ENCODE measurements at regions not wholly inside any gene's neighbourhood (a gene's known extent, or its start where the extent isn't known, plus 50 kb on each side); places are given as distances from the start of the nearest gene placed in this dataset.
"Not testable (repeated sequence)": the region's sequence is repeated elsewhere in the genome, so short reads cannot be mapped to it uniquely, and the experiment has no call there.

DNA sequence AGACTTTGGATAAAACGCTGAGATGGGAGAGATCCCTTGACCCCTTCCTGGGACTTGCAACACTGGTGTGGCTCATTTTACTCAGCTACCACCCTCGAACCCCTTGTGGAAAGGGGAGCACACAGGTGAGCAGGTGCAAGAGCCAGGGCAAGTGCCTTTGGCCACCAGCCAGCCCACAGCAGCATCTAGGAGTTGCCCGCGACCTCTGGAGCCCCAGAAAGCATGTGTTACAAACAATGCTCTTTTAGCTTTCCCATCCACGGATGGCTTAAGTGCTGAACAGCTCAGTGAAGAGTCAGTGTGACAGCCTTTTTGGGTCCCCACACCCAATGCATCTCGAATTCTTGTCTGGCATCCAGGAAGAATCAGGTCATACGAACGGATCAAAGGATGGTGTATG lies 197.8 kb downstream of the MEMO1 start:
- no peak for DNase-seq (ENCODE audit: low spot score)

DNA sequence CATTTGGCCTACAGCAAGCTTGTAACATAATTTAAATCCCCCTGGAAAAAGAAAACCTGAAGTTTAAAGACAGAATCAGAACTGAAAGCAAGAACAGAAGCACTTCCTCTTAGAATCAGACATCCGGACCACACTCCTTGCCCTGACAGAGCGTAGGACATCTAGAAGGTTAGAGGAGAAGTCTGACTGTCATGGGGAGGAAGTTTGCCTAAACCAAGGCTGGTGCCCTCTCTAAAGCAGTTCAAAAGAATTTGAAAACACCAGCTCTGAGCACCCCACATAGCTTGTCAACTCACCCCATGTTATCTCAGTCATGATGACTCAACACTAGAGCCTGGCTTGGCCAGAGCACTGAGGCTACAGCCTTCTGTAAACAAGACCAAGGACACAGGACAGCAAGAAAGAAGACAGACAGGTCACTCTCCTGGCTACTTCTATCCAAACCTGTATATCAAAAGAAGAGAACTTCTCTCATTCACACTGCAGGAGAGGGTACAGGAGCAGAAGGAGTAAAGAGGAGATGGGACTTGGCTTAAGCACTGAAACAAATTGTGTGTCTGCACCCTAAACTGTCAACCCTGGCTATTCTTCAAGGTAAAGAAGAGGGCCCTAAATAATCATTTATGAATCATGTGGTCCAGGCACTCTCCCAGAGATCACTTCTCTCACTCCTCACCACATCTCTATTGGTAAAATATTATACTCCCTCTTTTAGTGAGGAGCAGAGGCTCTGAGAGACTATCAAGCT lies 198.6 kb downstream of the MEMO1 start:
- DNase-seq (ENCODE audit: low spot score): no peak

DNA sequence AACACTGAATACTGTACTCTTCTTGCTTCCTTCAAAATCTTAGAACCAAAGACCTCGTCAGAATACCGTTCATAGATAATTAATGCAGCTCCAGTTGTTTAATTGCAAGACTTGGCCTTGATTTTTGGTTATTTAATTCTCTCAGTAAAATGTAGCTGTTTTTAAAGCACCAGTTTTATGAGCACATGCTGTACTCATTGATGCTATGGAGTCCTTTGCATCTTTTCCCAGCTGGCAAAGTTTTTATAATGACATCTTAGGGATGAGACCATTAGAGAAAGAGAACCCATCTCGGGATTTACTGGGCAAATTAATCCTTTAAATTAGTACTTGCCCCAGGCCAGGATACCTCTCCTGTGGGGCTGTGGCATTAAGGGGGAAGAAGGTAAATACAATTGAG lies 199.3 kb downstream of the MEMO1 start:
- DNase-seq (ENCODE audit: low spot score): no peak

DNA sequence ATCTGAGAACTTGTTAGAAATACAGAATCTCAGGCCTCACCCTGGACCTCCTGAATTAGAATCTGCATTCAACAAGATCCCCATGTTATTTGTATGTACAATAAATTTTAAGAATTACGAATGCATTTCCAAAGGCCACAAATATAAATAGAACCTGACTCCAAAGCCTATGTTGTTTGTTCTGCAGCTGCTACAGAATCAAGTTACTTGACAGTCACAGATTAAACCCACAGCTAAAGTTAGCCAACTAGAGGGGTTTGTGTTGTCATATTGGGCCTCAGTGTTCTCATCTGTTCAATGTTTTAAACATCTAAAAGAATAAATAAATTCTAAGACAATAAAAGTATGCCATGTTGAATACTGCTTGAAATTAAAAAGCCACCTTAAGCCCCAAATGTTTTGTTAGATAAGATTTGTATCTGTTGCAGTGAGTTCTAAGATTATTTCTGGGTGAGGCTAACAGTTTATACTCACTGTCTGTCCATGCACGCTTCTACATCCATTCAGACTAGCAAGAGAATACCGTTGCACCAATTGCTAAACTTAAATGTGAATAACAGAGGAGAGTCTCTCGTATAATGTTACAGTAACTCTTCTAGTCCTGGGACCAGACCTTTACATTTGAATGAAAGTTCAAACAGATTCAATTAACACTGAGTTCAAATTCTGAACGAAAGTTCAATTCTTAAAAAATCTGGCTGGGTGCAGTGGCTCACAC lies 200.4 kb downstream of the MEMO1 start:
- no peak for DNase-seq (ENCODE audit: low spot score)

DNA sequence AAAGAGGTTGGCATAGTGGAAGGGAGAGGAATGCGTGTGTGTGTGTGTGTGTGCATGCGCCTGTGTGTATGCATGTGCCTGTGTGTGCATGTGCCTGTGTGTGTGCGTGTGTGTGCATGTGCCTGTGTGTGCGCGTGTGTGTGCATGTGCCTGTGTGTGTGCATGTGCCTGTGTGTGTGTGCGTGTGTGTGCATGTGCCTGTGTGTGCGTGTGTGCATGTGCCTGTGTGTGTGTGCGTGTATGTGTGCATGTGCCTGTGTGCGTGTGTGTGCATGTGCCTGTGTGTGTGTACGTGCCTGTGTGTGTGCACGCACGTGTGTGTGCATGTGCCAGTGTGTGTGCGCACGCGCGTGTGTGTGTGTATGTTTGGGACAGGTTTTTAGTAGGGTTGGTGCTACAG lies 205.1 kb downstream of the MEMO1 start:
- no peak for DNase-seq (ENCODE audit: low spot score)

DNA sequence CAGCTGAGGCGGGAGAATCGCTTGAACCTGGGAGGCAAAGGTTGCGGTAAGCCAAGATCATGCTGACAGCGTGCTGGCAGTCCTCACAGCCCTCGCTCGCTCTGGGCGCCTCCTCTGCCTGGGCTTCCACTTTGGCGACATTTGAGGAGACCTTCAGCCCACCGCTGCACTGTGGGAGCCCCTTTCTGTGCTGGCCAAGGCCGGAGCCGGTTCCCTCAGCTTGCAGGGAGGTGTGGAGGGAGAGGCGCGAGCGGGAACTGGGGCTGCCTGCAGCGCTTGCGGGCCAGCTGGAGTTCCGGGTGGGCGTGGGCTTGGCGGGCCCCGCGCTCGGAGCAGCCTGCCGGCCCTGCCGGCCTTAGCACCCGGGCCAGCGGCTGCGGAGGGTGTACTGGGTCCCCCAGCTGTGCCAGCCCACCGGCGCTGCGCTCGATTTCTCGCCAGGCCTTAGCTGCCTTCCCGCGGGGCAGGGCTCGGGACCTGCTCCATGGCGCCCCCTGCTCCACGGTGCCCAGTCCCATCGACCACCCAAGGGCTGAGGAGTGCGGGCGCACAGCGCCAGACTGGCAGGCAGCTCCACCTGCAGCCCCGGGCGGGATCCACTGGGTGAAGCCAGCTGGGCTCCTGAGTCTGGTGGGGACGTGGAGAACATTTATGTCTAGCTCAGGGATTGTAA lies 207.2 kb downstream of the MEMO1 start:
- DNase-seq (ENCODE audit: low spot score): not testable (repeated sequence)

DNA sequence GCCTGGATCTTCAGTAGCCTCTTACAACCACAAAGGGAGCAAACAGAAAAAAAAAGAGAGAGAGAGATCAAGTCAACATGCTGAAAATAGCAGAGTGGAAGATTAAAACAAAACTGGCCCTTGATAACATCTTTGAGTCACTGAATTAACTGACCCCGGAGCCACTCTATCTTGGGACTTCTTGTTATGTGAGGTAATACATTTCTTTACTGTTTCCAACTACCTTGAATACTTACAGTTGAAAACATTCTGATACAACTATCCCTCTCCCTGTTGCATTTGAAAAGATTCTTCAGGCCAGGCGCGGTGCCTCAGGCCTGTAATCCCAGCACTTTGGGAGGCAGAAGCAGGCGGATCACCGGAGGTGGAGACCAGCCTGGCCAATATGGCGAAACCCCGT lies 208.1 kb downstream of the MEMO1 start:
- no peak for DNase-seq (ENCODE audit: low spot score)

DNA sequence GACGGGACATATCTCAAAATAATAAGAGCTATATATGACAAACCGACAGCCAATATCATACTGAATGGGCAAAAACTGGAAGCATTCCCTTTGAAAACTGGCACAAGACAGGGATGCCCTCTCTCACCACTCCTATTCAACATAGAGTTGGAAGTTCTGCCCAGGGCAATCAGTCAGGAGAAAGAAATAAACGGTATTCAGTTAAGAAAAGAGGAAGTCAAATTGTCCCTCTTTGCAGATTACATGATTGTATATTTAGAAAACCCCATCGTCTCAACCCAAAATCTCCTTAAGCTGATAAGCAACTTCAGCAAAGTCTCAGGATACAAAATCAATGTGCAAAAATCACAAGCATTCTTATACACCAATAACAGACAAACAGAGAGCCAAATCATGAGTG lies 211.5 kb downstream of the MEMO1 start:
- not testable (repeated sequence) for DNase-seq (ENCODE audit: low spot score)

DNA sequence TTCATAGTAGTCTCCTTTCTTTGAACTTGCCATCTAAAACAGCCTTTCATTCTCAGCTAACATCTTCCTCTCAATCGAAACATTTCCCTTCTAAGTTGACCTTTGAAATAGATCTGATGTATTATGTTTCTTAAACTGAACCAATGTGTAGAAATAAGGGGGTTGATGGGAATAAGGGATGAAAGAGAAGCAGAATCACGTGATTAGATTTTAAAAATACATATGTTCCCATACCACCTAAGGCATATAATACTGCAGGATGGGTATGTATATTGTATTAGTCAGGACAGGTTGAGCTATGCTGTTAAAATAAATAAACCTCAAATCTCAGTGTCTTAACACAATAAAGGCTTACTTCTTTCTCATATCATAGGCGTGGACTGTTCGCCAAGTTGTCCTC lies 207.5 kb upstream of the SRD5A2 start:
- no peak for DNase-seq (ENCODE audit: low spot score)

DNA sequence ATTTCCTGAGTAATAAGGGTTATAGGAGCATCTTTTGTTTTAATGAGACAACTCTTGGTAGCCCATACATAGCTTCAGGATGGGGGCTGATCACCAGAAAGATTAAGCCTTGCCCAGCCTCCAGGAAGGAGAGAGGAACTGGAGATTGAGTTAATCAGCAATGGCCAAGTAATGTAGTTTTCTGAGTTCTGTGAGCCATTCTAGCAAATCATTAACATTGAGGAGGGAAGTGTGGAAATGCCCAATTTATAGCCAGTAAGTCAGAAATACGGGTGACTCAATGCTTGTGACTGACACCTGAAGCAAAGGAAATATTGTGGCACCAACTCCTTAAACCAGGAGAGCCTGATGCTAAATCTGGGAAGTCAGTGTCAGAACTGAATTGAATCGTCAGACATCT lies 205.1 kb upstream of the SRD5A2 start:
- no peak for DNase-seq (ENCODE audit: low spot score)

DNA sequence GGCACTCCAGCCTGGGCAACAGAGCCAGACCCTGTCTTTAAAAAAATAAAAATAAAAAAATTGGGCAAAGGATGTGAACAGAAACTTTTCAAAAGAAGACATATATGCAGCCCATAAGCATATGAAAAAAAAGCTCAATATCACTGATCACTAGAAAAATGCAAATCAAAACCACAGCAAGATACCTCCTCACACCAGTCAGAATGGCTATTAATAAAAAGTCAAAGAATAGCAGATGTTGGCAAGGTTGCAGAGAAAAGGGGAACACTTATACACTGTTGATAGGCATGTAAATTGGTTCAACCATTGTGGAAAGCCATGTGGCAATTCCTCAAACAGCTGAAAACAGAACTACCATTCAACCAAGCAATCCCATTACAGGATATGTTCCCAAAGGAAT lies 204.1 kb upstream of the SRD5A2 start:
- no peak for DNase-seq (ENCODE audit: low spot score)

DNA sequence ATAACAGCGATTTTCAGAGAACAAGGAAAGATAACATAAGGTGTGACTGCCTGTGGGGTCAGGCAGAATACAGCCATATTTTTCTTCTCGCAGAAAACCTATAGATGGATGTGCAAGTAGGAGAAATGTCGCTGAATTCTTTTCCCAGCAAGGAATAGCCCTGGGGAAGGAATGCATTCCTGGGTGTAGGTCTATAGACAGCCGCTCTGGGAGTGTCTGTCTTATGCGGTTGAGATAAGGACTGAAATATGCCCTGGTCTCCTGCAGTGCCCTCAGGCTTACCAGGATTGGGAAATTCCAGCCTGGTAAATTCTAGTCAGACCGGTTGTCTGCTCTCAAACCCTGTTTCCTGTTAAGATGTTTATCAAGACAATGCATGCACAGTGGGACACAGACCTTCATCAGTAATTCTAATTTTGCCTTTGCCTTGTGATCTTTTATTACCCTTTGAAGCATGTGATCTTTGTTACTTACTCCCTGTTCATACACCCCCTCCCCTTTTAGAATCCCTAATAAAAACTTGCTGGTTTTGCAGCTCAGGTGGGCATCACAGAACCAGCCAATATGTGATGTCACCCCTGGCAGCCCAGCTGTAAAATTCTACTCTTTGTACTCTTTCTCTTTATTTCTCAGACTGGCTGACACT lies 202.8 kb upstream of the SRD5A2 start:
- DNase-seq (ENCODE audit: low spot score): not testable (repeated sequence)

DNA sequence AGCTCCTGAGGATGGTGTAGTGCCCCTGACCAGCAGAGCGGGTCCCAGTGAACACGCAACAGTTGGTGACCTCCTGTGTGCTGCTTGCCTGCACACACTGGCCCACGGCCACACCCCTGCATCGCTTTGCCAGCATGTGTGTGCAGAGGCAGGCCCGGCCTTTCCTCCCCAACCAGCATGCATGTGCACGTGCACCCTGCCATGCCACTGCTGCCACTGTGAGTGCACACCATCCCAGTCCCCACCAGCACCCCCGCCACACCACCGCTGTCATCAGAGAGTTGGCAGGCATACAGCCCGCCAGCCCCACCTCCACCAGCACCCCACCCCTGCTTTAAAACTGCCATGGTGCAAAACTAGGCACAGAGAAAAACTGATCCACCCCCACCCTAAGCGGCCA lies 197.4 kb upstream of the SRD5A2 start:
- DNase-seq (ENCODE audit: low spot score): no peak

DNA sequence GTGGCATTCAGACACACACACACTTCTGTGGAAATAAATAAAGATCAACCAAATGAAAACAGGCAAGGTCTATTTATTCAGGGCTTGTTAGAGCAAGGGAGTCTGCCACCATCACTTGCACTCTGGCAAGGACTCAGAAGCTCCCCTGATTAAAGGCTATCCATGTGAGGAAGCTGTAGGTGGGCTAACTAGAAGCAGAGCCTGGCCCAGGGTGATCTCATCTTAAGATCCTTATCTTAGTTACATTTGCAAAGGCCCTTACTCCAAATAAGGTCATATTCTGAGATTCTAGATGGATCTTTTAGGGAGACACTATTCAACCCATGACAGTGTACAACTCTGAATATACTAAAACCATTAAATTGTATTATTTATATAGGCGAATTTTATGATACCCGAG lies 190.0 kb upstream of the SRD5A2 start:
- DNase-seq (ENCODE audit: low spot score): no peak

DNA sequence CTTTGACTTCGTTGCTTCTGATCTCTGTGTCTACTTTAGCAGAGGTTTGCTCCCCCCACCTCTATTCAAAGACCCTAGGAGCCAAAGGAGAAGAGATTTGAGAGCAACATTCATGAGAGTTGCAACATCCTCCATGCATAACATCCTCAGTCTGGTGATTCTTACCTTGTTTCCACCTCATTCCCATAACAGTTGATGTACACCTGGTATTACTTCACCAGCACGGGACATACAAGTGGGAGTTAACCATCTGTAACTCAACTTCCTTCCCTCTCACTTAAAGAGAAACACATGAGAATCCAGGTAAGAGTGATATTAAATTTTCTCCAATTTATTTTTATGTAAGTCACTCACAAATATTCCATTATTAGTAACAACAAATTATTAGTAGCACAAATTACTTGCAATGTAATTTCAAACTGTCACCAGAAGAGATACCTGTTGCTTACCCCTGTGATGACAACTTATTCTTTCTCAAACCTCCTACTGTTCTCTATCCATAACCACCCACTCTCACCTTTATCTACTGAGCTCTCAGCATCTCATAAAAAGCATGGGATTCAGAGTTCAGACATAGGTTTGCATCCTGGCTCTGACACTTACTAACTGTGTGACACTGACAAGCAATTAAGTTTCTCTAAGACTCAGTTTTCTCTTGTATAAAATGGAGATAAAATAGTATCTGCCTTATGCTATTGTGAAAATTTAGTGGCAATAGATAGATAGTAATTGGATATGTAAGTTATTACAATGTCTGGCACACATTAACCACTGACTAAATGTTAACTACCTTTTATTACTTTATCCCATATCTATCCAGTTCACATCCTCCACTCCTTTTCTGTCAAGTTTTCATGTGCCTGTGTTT lies 184.6 kb upstream of the SRD5A2 start:
- DNase-seq (ENCODE audit: low spot score): no peak

DNA sequence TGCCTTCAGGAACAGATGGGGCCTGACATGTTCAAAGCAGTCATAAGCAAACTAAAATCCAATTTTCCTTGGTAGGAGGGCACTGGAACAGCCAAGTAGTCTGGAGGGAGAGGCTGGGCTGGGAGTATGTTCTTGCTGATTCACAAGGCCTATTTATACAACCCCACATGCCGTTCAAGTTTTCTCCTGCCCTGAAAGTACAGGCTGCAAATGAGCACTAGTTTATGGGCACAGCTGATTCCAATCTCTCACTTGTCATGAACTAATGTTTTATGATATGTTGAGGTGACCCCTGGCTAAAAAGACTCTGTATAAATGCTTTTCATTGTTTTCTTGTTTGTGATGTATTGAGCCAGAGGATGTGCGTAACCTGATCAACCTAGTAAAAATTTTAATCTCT lies 183.4 kb upstream of the SRD5A2 start:
- peak; percentile 56 for DNase-seq (ENCODE audit: low spot score)

DNA sequence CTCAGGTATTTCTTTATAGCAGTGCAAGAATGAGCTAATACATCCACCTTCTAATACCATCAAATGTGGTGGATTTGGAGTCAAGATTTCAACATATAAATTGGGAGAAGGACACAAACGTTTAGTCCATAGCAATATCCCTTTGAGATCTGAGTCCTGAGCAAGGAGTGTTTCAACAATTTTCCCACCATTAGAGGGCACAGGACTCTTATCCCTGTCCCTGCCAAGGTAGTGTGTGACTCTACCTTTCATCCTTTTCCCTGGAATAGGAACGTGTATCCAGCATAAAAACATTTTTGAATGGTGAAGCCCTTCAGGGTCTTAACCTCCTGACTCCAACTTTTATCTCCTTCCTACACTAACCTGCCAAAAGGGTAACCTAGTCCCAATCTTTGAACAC lies 181.3 kb upstream of the SRD5A2 start:
- no peak for DNase-seq (ENCODE audit: low spot score)

DNA sequence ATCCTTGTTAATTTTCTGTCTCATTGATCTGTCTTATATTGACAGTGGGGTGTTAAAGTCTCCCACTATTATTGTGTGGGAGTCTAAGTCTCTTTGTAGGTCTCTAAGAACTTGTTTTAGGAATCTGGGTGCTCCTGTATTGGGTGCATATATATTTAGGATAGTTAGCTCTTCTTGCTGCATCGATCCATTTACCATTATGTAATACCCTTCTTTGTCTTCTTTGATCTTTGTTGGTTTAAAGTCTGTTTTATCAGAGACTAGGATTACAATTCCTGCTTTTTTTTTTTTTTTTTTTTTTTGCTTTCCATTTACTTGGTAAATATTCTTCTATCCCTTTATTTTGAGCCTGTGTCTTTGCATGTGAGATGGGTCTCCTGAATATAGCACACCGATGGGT lies 176.6 kb upstream of the SRD5A2 start:
- DNase-seq (ENCODE audit: low spot score): not testable (repeated sequence)

DNA sequence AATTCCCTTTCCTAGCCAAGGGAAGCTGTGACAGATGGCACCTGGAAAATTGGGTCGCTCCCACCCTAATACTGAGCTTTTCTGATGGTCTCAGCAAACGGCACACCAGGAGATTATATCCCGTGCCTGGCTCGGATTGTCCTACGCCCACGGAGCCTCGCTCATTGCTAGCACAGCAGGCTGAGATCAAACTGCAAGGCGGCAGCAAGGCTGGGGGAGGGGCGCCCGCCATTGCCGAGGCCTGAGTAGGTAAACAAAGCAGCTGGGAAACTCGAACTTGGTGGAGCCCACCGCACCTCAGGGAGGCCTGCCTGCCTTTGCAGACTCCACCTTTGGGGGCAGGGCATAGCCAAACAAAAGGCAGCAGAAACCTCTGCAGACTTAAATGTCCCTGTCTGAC lies 168.0 kb upstream of the SRD5A2 start:
- DNase-seq (ENCODE audit: low spot score): not testable (repeated sequence)

DNA sequence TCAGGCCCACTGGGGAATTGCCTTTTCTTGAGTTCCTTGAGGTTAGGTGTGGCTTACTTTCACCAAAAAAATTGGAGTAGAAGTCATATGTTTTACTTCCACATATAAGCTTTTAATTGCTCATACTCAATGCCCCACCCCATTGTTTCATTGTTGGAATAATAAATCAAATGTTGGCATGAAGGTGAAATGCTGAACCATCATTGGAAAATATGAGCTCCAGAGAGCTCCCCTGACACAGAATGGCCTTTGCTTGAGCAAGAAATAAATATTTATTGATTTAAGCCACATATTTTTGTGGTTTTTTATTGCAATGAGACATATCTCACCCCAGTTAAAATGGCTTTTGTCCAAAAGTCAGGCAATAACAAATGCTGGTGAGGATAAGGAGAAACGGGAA lies 167.3 kb upstream of the SRD5A2 start:
- no peak for DNase-seq (ENCODE audit: low spot score)

DNA sequence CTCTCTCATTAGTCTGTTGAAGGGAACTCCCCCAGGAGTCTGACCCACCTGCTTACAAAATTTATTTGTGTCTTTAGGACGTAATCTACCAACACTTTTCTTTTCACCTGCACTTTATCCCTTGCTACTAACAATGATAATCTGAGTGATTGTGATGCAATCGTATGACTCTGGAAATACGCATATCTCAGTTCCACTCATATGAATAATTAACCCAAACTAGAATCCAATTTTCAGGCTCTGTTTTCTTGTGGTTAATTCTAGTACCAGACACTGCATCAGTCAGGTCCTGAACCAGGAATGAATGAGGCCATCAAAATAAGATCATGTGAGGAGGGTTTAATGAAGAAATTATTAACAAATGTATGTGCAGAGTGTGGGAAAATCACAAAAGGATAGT lies 158.4 kb upstream of the SRD5A2 start:
- DNase-seq (ENCODE audit: low spot score): no peak
